Right lobe of liver (tissue), 4 donors: ENCODE measurements at regions not wholly inside any gene's neighbourhood (a gene's known extent, or its start where the extent isn't known, plus 50 kb on each side); places are given as distances from the start of the nearest gene placed in this dataset.

ENCODE experiments used
- POLR2A ChIP-seq: fragments of 450-650 bp; IDR thresholded peaks from one replicate; pipeline ENCODE4 v1.6.1; 2017; ENCODE audit warnings: antibody characterized with exemption, mild to moderate bottlenecking
- TF ChIP-seq, protein P1 (sequence below), 4 donors: fragments of 200-600 bp in 3 of 4; fragments of 450-650 bp in 1 of 4; IDR thresholded peaks; one replicate each; pipeline versions ENCODE4 v1.5.1 to v1.8.0; 2016 to 2022; ENCODE audit warnings: antibody characterized with exemption in 4 of 4, mild to moderate bottlenecking in 2 of 4
- donor health status: DM: no; HTN: no; CAD: no.
- donor health status: DM: no; HTN: no; CAD: no.
- donor health status: DM: no; HTN: yes; CAD: no.

DNA sequence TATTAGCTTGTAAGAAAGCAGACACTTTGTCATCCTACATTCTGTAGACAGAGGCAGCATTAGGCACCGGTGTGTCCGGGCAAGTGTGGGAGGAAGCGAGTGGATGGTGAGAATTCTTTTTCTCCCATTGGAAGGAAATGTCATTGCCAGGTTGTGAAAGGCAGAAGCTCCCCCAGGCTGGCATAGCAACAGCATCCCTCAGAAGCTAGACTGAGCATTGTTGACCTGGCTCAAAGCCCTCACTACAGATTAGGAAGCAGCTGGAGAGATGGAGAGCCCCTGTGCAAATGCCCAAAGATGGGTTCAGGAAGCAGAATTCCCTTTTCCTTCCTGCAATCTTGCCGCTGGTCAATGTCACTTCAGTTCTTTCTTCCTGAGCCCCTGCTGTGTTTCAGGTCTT is 1299.3 kb downstream of the TBC1D22A start:
- no peak for TF ChIP-seq POLR2A
- TF ChIP-seq, protein P1, sequence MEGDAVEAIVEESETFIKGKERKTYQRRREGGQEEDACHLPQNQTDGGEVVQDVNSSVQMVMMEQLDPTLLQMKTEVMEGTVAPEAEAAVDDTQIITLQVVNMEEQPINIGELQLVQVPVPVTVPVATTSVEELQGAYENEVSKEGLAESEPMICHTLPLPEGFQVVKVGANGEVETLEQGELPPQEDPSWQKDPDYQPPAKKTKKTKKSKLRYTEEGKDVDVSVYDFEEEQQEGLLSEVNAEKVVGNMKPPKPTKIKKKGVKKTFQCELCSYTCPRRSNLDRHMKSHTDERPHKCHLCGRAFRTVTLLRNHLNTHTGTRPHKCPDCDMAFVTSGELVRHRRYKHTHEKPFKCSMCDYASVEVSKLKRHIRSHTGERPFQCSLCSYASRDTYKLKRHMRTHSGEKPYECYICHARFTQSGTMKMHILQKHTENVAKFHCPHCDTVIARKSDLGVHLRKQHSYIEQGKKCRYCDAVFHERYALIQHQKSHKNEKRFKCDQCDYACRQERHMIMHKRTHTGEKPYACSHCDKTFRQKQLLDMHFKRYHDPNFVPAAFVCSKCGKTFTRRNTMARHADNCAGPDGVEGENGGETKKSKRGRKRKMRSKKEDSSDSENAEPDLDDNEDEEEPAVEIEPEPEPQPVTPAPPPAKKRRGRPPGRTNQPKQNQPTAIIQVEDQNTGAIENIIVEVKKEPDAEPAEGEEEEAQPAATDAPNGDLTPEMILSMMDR (IDR thresholded peaks at IDR 0.05): no peak
